Pons (tissue), 1 donor: ENCODE measurements at regions not wholly inside any gene's neighbourhood (a gene's known extent, or its start where the extent isn't known, plus 50 kb on each side); places are given as distances from the start of the nearest gene placed in this dataset.
"Not testable (repeated sequence)": the region's sequence is repeated elsewhere in the genome, so short reads cannot be mapped to it uniquely, and the experiment has no call there.

Source experiments
- DNase-seq: peaks from one replicate; pipeline ENCODE4 v3.0.0-alpha.2; 2016; ENCODE audit warnings: low spot score

GRCh38 chr10:84571146-84571545 is 242.8 kb downstream of the CCSER2 start:
- no peak for DNase-seq

GRCh38 chr10:84574102-84574501 is 245.7 kb downstream of the CCSER2 start:
- peak; percentile 3 for DNase-seq

GRCh38 chr10:84581976-84582375 is 253.6 kb downstream of the CCSER2 start:
- no peak for DNase-seq

- no peak for DNase-seq
Measured at GRCh38 chr10:84583501-84583900, 255.1 kb downstream of the CCSER2 start.

GRCh38 chr10:84587789-84588188 is 259.4 kb downstream of the CCSER2 start:
- DNase-seq = no peak

GRCh38 chr10:84588426-84588825 is 260.0 kb downstream of the CCSER2 start:
- no peak for DNase-seq

- no peak for DNase-seq
Measured at GRCh38 chr10:84588971-84589370, 260.6 kb downstream of the CCSER2 start.

GRCh38 chr10:84589526-84590205 is 261.3 kb downstream of the CCSER2 start:
- no peak for DNase-seq

GRCh38 chr10:84590327-84591193 is 262.2 kb downstream of the CCSER2 start:
- DNase-seq = peak; percentile 5

GRCh38 chr10:84593506-84593905 is 265.1 kb downstream of the CCSER2 start:
- no peak for DNase-seq

GRCh38 chr10:84596585-84596984 is 268.2 kb downstream of the CCSER2 start:
- no peak for DNase-seq

GRCh38 chr10:84599254-84599653 is 270.9 kb downstream of the CCSER2 start:
- no peak for DNase-seq

GRCh38 chr10:84600947-84601346 is 272.6 kb downstream of the CCSER2 start:
- DNase-seq = no peak

- not testable (repeated sequence) for DNase-seq
Measured at GRCh38 chr10:84602543-84602942, 274.2 kb downstream of the CCSER2 start.

GRCh38 chr10:84603971-84604370 is 275.6 kb downstream of the CCSER2 start:
- no peak for DNase-seq

GRCh38 chr10:84605802-84606201 is 277.4 kb downstream of the CCSER2 start:
- DNase-seq = no peak

- peak; percentile 19 for DNase-seq
Measured at GRCh38 chr10:84606428-84606827, 278.0 kb downstream of the CCSER2 start.

- DNase-seq = no peak
Measured at GRCh38 chr10:84607044-84607443, 278.7 kb downstream of the CCSER2 start.

- DNase-seq = no peak
Measured at GRCh38 chr10:84607523-84607922, 279.1 kb downstream of the CCSER2 start.

- no peak for DNase-seq
Measured at GRCh38 chr10:84608126-84608525, 279.7 kb downstream of the CCSER2 start.

- peak; percentile 42 for DNase-seq
Measured at GRCh38 chr10:84613336-84614021, 285.1 kb downstream of the CCSER2 start.

- no peak for DNase-seq
Measured at GRCh38 chr10:84626397-84627087, 298.2 kb downstream of the CCSER2 start.
